ENCODE measurements at regions not wholly inside any gene's neighbourhood (a gene's known extent, or its start where the extent isn't known, plus 50 kb on each side); places are given as distances from the start of the nearest gene placed in this dataset.

DNA sequence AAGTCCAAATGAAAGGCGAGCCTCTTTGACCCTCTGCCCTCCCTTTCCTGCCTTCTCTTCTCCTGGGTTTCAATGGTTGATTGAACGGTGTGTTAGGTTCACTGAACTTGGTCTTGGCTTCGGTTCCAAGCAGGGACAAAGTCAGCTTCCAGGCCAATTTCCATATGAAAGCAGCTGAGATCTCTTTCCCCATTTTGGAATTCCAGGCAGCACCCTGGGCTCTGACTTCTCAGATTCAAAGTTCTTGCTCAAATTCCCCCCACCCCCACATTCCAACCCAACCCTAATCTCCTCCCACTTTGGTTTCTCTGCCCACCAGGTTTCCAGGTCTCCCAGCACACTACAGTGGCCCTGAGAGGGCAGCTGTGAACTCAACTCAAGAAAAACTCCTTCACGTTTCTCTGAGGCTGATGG lies 231.0 kb downstream of the INSIG2 start:
- no peak for TF ChIP-seq EP300 (IDR thresholded peaks at IDR 0.05)
- TF ChIP-seq BHLHE40 (IDR thresholded peaks at IDR 0.05; ENCODE audit: low read depth, low read length): no peak
- no peak for TF ChIP-seq POLR2A (IDR thresholded peaks at IDR 0.05; ENCODE audit: low read length)
- no peak for TF ChIP-seq CTCF (IDR thresholded peaks at IDR 0.05)
- no peak for TF ChIP-seq POLR2AphosphoS2 (conservative IDR thresholded peaks at IDR 0.05; ENCODE audit: low read length)
